ENCODE measurements at regions not wholly inside any gene's neighbourhood (a gene's known extent, or its start where the extent isn't known, plus 50 kb on each side); places are given as distances from the start of the nearest gene placed in this dataset.

- TF ChIP-seq CTCF (IDR thresholded peaks at IDR 0.05) (no peak), POLR2A (IDR thresholded peaks at IDR 0.05) (no peak)
Observed at GRCh38 chr16:62088731-62089410, 52.6 kb upstream of the CDH8 start.
